ENCODE measurements at regions not wholly inside any gene's neighbourhood (a gene's known extent, or its start where the extent isn't known, plus 50 kb on each side); places are given as distances from the start of the nearest gene placed in this dataset.

- no peak overlapping the region for H3K27ac ChIP-seq
- peaks cover 0 to 11% (median 0%) of the 10 kb centered on the region in 4 donors for H3K4me1 ChIP-seq
- intact Hi-C loops (cut with DNase I; ENCODE audit: low total_unique reads), result no loop called here
- no peak for TF ChIP-seq CTCF (IDR thresholded peaks at IDR 0.05)
- no peak for TF ChIP-seq EP300 (IDR thresholded peaks at IDR 0.05)
- TF ChIP-seq POLR2AphosphoS5 (IDR thresholded peaks at IDR 0.05), result no peak
- TF ChIP-seq POLR2A (IDR thresholded peaks at IDR 0.05), result no peak
- DNase-seq, result no peak
- 61 to 92% (median 83%) methylated on average over 1 of the region's 1 CpG for WGBS, 5 donors
- no peak overlapping the region for H3K4me3 ChIP-seq
- H3K27me3 ChIP-seq, result no peaks in the 10 kb centered on the region
- no peaks in the 10 kb centered on the region for H3K36me3 ChIP-seq
- H3K9me3 ChIP-seq, result no peaks in the 10 kb centered on the region
Measured at GRCh38 chr17:68693466-68693865, 92.3 kb upstream of the FAM20A start.

GRCh38 chr17:68686108-68686988, 85.2 kb upstream of the FAM20A start:
- intact Hi-C loops (cut with DNase I; ENCODE audit: low total_unique reads), result no loop called here
- Histone ChIP-seq H3K9me3 (no peaks in the 10 kb centered on the region), H3K36me3 (no peaks in the 10 kb centered on the region), H3K27ac (no peak overlapping the region), H3K4me3 (no peak overlapping the region), H3K4me1 (no peaks in the 10 kb centered on the region), H3K27me3 (no peaks in the 10 kb centered on the region)
- no peak for DNase-seq
- 86 to 92% (median 89%) methylated on average over 3 to 10 of the region's 10 CpGs for WGBS, 5 donors
- TF ChIP-seq POLR2AphosphoS5 (IDR thresholded peaks at IDR 0.05), result no peak
- TF ChIP-seq CTCF (IDR thresholded peaks at IDR 0.05), result no peak
- no peak for TF ChIP-seq POLR2A (IDR thresholded peaks at IDR 0.05)
- no peak for TF ChIP-seq EP300 (IDR thresholded peaks at IDR 0.05)

GRCh38 chr17:68684949-68685357, 83.8 kb upstream of the FAM20A start:
- Histone ChIP-seq H3K27ac (peak overlapping the region in 1 of 5 donors; percentile 0), H3K36me3 (no peaks in the 10 kb centered on the region), H3K9me3 (no peaks in the 10 kb centered on the region), H3K4me3 (no peak overlapping the region), H3K4me1 (no peaks in the 10 kb centered on the region), H3K27me3 (no peaks in the 10 kb centered on the region)
- WGBS, 5 donors, result 71 to 85% (median 77%) methylated on average over 3 of the region's 3 CpGs
- intact Hi-C loops (cut with DNase I; ENCODE audit: low total_unique reads), result no loop called here
- peak in 1 of 2 donors; percentile 31 for DNase-seq
- TF ChIP-seq POLR2A (IDR thresholded peaks at IDR 0.05) (no peak), POLR2AphosphoS5 (IDR thresholded peaks at IDR 0.05) (peak in 1 of 3 donors; percentile 40), CTCF (IDR thresholded peaks at IDR 0.05) (no peak), EP300 (IDR thresholded peaks at IDR 0.05) (no peak)

- 73 to 89% (median 89%) methylated on average over 5 of the region's 5 CpGs for WGBS, 5 donors
- TF ChIP-seq POLR2AphosphoS5 (IDR thresholded peaks at IDR 0.05), result no peak
- TF ChIP-seq POLR2A (IDR thresholded peaks at IDR 0.05), result no peak
- TF ChIP-seq EP300 (IDR thresholded peaks at IDR 0.05), result no peak
- no peak for TF ChIP-seq CTCF (IDR thresholded peaks at IDR 0.05)
Measured at GRCh38 chr17:68682903-68683302, 81.7 kb upstream of the FAM20A start.

More at GRCh38 chr17:68682903-68683302, 81.7 kb upstream of the FAM20A start:
- H3K27me3 ChIP-seq, result no peaks in the 10 kb centered on the region
- H3K9me3 ChIP-seq, result no peaks in the 10 kb centered on the region
- H3K36me3 ChIP-seq, result no peaks in the 10 kb centered on the region
- H3K4me3 ChIP-seq, result no peak overlapping the region
- intact Hi-C loops (cut with DNase I; ENCODE audit: low total_unique reads), result no loop called here
- H3K27ac ChIP-seq, result no peak overlapping the region
- no peak for DNase-seq
- H3K4me1 ChIP-seq, result no peaks in the 10 kb centered on the region

Data from stomach (tissue), 8 donors.